PFSK-1 (cell line): ENCODE measurements at regions not wholly inside any gene's neighbourhood (a gene's known extent, or its start where the extent isn't known, plus 50 kb on each side); places are given as distances from the start of the nearest gene placed in this dataset.

Experiments
- POLR2AphosphoS5 ChIP-seq: IDR thresholded peaks from 2 replicates; pipeline ENCODE4 v1.6.1; 2012; ENCODE audit warnings: low read depth, mild to moderate bottlenecking, control low read depth, low read length, moderate library complexity
- REST ChIP-seq, 2 experiments: IDR thresholded peaks; 2 replicates each; pipeline versions ENCODE4 v1.6.1 to v1.8.0; 2011 to 2012; ENCODE audit warnings: low read depth in 2 of 2, low read length in 2 of 2, control low read depth in 1 of 2, inconsistent platforms in 1 of 2, mild to moderate bottlenecking in 1 of 2, moderate library complexity in 1 of 2; ENCODE audit not compliant: insufficient read depth in 1 of 2
- SIN3A ChIP-seq: IDR thresholded peaks from 2 replicates; pipeline ENCODE4 v1.6.1; 2012; ENCODE audit warnings: mild to moderate bottlenecking, low read length, moderate library complexity, borderline replicate concordance; ENCODE audit not compliant: insufficient read depth
- TAF1 ChIP-seq: IDR thresholded peaks from 2 replicates; pipeline ENCODE4 v1.6.1; 2012; ENCODE audit warnings: low read length, control low read depth, borderline replicate concordance; ENCODE audit not compliant: insufficient read depth

- no peak for TF ChIP-seq REST (IDR thresholded peaks at IDR 0.05; ENCODE audit: insufficient read depth in 1 of 2, low read depth in 2 of 2, low read length in 2 of 2)
- TF ChIP-seq POLR2AphosphoS5 = no peak
- no peak for TF ChIP-seq SIN3A
- no peak for TF ChIP-seq TAF1
These were observed 346.3 kb upstream of the TNP1 start for GRCh38 chr2:217206016-217206725.
